ENCODE measurements at regions not wholly inside any gene's neighbourhood (a gene's known extent, or its start where the extent isn't known, plus 50 kb on each side); places are given as distances from the start of the nearest gene placed in this dataset.

DNA sequence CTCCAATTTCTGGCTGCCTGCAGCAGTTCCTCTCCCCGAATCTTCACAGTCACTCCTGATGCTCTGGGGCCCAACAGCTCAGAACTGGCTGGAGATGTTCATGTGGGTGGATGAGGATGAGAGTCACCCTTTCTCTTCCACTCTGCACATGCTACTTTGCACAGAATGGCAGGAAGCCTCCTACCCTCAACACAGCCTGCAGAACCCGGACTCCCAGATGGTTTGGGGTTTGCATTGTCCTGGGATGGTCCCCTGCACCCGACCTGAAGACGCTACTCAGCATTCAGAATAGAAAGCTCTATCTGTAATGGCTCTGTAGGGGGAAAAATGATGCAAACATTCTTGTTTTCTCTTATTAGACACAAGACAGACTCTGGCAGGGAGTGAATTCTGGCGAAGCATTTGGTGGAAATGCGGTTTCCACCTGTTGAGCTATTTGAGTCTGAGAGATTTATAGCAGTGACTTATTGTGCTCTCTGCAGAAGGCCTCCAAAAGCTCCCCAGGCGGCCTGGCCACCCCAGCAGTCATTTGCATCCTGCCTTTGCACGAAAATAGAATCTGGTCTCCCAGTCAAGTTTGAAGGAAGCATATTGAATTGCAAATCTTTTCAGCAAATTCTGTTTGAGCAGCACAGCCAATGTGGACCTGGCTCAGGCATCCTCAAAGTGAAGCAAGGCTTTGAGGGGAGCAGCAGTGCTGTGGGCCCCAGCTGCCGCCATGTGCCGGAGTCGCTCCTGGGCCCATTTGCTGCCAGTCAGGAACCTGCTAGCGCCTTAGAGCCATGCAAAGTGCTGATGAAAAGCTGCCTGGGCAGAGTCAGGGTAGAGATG lies 309.3 kb downstream of the TCERG1L start:
- TF ChIP-seq EZH2 (IDR thresholded peaks at IDR 0.05; ENCODE audit: borderline replicate concordance, low read length) = no peak
- TF ChIP-seq, protein P1, sequence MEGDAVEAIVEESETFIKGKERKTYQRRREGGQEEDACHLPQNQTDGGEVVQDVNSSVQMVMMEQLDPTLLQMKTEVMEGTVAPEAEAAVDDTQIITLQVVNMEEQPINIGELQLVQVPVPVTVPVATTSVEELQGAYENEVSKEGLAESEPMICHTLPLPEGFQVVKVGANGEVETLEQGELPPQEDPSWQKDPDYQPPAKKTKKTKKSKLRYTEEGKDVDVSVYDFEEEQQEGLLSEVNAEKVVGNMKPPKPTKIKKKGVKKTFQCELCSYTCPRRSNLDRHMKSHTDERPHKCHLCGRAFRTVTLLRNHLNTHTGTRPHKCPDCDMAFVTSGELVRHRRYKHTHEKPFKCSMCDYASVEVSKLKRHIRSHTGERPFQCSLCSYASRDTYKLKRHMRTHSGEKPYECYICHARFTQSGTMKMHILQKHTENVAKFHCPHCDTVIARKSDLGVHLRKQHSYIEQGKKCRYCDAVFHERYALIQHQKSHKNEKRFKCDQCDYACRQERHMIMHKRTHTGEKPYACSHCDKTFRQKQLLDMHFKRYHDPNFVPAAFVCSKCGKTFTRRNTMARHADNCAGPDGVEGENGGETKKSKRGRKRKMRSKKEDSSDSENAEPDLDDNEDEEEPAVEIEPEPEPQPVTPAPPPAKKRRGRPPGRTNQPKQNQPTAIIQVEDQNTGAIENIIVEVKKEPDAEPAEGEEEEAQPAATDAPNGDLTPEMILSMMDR (IDR thresholded peaks at IDR 0.05; ENCODE audit: low read length) = no peak
- Histone ChIP-seq H3K9me3 (ENCODE audit: low read length) (no peaks in the 10 kb centered on the region), H3K9me2 (ENCODE audit: low read depth, low read length) (no peaks in the 10 kb centered on the region), H3K79me2 (ENCODE audit: insufficient read depth, low read length) (no peaks in the 10 kb centered on the region), H3K4me2 (ENCODE audit: low read length) (no peak overlapping the region), H3K4me3 (ENCODE audit: low read depth, low read length, poor library complexity, severe bottlenecking) (no peak overlapping the region), H3F3A (ENCODE audit: insufficient read depth, low read length) (no peaks in the 10 kb centered on the region), H3K36me3 (ENCODE audit: insufficient read depth, low read length) (no peaks in the 10 kb centered on the region), H3K27ac (ENCODE audit: low read depth, low read length, poor library complexity, severe bottlenecking) (no peak overlapping the region), H4K20me1 (ENCODE audit: insufficient read depth, low read length) (no peaks in the 10 kb centered on the region), H2AFZ (ENCODE audit: low read length) (no peak overlapping the region), H3K4me1 (ENCODE audit: insufficient read depth, low read length, severe bottlenecking) (no peaks in the 10 kb centered on the region), H3K9ac (ENCODE audit: low read length) (no peak overlapping the region), H3K27me3 (ENCODE audit: insufficient read depth, low read length) (0 out of 2 replicates have a peak, but pooled peaks cover 3% of the 10 kb centered on the region)

DNA sequence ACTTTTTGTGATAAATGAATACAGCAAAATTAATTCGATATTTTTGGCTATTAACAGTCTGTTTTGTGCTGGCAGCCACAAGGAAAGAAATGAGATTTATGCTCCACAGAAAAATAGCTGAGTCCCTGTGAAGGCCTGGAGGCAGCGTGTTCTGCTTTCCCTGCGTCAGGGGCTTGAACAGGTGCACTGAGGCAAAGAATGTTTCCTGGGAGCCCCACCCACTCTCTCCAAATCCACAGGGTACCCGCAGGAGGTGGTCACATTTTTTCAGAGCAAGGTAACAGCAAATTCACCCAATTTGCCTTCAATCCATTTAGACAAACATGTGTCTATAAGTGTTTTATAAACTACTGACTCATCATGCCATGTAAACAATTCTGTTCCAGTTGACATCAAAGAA lies 308.1 kb downstream of the TCERG1L start:
- H3F3A ChIP-seq (ENCODE audit: insufficient read depth, low read length) = no peaks in the 10 kb centered on the region
- no peaks in the 10 kb centered on the region for H3K27me3 ChIP-seq (ENCODE audit: insufficient read depth, low read length)
- no peak overlapping the region for H3K9ac ChIP-seq (ENCODE audit: low read length)
- H3K9me2 ChIP-seq (ENCODE audit: low read depth, low read length) = no peaks in the 10 kb centered on the region
- no peak overlapping the region for H2AFZ ChIP-seq (ENCODE audit: low read length)
- no peaks in the 10 kb centered on the region for H3K79me2 ChIP-seq (ENCODE audit: insufficient read depth, low read length)
- H4K20me1 ChIP-seq (ENCODE audit: insufficient read depth, low read length) = no peaks in the 10 kb centered on the region
- no peak overlapping the region for H3K4me2 ChIP-seq (ENCODE audit: low read length)
- H3K9me3 ChIP-seq (ENCODE audit: low read length) = no peaks in the 10 kb centered on the region
- no peaks in the 10 kb centered on the region for H3K36me3 ChIP-seq (ENCODE audit: insufficient read depth, low read length)
- no peak for TF ChIP-seq EZH2 (IDR thresholded peaks at IDR 0.05; ENCODE audit: borderline replicate concordance, low read length)
- TF ChIP-seq, protein P1 (IDR thresholded peaks at IDR 0.05; ENCODE audit: low read length) = no peak
- no peaks in the 10 kb centered on the region for H3K4me1 ChIP-seq (ENCODE audit: insufficient read depth, low read length, severe bottlenecking)
- no peak overlapping the region for H3K27ac ChIP-seq (ENCODE audit: low read depth, low read length, poor library complexity, severe bottlenecking)
- no peak overlapping the region for H3K4me3 ChIP-seq (ENCODE audit: low read depth, low read length, poor library complexity, severe bottlenecking)

DNA sequence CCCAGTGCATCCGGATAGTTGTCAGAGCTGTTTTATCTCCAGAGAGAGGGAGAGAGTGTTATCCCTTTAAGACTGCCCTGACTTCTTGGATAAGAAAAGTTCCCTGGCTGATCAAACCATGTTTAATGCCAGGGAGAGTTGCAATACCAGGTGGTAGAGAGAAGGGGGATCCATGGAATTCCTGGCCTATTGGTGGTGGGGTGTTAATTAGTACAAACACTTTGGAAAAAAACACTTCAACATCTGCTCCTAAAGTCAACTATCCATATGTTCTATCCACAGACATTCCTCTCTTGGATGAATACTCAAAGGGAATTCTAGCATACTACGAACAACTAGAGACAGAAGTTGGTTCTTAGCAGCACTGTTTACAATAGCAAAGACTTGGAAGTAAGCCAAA lies 307.2 kb downstream of the TCERG1L start:
- Histone ChIP-seq H3K27ac (ENCODE audit: low read depth, low read length, poor library complexity, severe bottlenecking) (no peak overlapping the region), H3K4me2 (ENCODE audit: low read length) (no peak overlapping the region), H3K9me2 (ENCODE audit: low read depth, low read length) (no peaks in the 10 kb centered on the region), H3K4me1 (ENCODE audit: insufficient read depth, low read length, severe bottlenecking) (no peaks in the 10 kb centered on the region), H3K79me2 (ENCODE audit: insufficient read depth, low read length) (no peaks in the 10 kb centered on the region), H3F3A (ENCODE audit: insufficient read depth, low read length) (no peaks in the 10 kb centered on the region), H3K27me3 (ENCODE audit: insufficient read depth, low read length) (no peaks in the 10 kb centered on the region), H3K9ac (ENCODE audit: low read length) (no peak overlapping the region), H3K4me3 (ENCODE audit: low read depth, low read length, poor library complexity, severe bottlenecking) (no peak overlapping the region), H4K20me1 (ENCODE audit: insufficient read depth, low read length) (no peaks in the 10 kb centered on the region), H2AFZ (ENCODE audit: low read length) (no peak overlapping the region), H3K9me3 (ENCODE audit: low read length) (no peaks in the 10 kb centered on the region), H3K36me3 (ENCODE audit: insufficient read depth, low read length) (no peaks in the 10 kb centered on the region)
- no peak for TF ChIP-seq EZH2 (IDR thresholded peaks at IDR 0.05; ENCODE audit: borderline replicate concordance, low read length)
- TF ChIP-seq, protein P1 (IDR thresholded peaks at IDR 0.05; ENCODE audit: low read length) = no peak
